HG02571 (cell line): ENCODE measurements at regions not wholly inside any gene's neighbourhood (a gene's known extent, or its start where the extent isn't known, plus 50 kb on each side); places are given as distances from the start of the nearest gene placed in this dataset.
A peak's percentile ranks its signal among the peaks of the same experiment; 100 is the strongest.

Experiments
- ATAC-seq: cut with Tn5 transposase; IDR thresholded peaks from one replicate; pipeline ENCODE4 v1.9.1; 2021; ENCODE audit warnings: mild to moderate bottlenecking, moderate library complexity; ENCODE audit not compliant: unreplicated experiment

DNA sequence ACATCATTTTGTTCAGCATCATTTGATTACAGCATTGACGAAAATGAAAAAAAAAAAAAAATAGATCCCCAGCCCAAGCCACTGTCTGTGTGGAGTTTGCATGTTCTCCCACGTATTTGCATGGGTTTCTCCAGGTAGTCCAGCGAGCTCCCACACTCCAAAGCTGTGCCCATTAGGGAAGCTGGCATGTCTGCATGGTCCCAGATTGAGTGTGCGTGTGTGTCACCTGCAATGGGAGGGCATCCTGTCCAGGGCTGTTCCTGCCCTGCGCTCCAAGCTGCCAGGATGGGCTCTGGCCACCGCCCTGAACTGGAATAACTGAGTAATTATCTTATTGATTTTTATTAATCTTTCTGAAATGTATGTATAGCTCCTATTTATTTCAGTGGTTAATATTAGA is 88.6 kb downstream of the KLF12 start:
- ATAC-seq = no peak

GRCh38 chr13:74043237-74043636 is 91.0 kb downstream of the KLF12 start:
- ATAC-seq = no peak

DNA sequence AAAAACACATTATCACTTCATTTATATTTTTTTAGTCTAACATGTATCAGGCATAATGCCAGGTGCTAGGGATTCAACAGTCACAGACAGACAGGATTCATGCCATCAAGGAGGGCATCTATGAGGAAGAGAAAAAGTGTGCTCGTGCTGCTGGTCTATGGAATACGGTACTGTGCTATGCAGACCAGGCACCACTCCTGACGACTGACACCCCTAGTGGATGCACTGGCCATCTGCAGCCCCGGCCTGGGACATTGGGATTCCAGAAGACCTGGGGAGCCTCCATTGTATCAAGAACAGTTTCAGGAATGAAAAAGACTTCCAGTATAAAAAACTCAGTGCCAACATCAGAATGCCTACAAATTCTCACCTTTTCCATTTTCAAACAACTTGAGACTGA is 94.0 kb downstream of the KLF12 start:
- ATAC-seq = peak; percentile 95

- ATAC-seq = no peak
Measured at GRCh38 chr13:74039667-74040066, 94.5 kb downstream of the KLF12 start.

DNA sequence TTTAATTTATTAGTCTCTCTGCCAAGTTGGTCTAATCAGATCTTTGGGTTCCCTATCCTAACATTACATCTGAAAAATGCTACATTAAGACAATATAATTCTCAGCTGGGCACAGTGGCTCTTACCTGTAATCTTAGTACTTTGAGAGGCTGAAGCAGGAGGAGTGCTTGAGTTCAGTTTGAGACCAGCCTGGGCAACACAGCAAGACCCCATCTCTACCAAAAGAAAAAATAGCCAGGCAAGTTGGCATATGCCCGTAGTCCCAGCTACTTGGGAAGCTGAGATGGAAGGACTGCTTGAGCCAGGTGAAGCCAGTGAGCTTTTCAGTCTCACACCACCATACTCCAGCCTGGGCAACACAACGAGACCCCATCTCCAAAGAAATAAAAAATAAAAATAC is 95.0 kb downstream of the KLF12 start:
- ATAC-seq = no peak

- ATAC-seq = no peak
Measured at GRCh38 chr13:74037762-74038161, 96.4 kb downstream of the KLF12 start.

- no peak for ATAC-seq
Measured at GRCh38 chr13:74036373-74036772, 97.8 kb downstream of the KLF12 start.

DNA sequence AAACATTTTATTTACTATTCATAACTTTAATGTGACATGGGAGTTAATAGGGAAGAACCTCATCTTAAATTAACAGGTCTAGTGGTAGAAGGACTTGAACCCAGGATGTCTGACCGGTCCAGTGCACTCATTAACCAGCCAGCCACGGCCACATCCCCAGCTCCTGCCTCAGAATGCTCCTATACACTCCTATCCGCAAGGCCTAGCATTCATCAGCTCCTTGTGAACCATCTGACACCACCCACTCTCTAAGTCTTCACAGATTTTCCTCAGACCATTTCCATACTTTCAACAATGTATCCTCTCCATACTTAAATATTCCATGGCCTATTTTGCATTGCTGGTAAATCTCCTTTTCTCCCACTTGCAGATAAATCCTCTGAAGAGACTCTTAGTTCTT is 98.3 kb downstream of the KLF12 start:
- no peak for ATAC-seq

DNA sequence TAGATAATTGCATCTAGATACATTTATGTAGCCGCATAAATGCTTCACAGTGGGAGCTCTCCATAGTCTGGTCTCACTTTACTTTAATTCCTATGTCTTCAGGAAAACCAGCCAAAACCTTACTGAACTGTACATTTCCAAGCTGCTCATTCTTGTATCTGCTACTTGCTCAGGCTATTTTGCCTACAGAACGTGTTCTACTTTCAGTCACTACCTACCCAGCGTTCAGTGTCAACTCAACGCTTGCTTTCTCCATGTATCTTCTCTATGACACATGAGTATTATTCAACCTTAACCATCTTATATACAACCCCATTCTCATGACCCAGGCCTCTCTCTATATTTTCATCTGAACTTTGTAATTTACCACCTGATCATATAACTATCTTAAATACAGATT is 101.9 kb downstream of the KLF12 start:
- no peak for ATAC-seq

GRCh38 chr13:74027161-74027779 is 106.9 kb downstream of the KLF12 start:
- ATAC-seq = peak; percentile 46

DNA sequence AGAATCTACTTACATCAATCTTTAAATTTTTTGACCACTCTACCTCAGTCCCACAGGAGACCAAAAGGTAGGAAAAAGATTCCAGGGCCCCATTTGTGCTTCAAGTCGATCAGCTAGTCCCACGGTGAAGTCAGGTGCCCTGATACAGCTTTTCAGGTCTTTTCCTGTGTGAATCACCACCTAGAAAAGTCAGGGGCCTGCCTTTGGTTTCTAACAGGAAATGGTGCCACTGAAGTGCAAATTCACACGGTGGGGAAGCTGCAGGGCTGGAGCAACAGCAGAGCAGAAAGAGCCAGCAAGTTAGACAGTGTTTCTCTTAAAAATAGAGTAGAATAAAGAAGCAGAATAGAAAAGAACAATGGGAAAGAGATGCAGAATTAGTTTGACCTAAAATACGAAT is 107.5 kb downstream of the KLF12 start:
- ATAC-seq = peak; percentile 95

- ATAC-seq = no peak
Measured at GRCh38 chr13:74025369-74025768, 108.8 kb downstream of the KLF12 start.

DNA sequence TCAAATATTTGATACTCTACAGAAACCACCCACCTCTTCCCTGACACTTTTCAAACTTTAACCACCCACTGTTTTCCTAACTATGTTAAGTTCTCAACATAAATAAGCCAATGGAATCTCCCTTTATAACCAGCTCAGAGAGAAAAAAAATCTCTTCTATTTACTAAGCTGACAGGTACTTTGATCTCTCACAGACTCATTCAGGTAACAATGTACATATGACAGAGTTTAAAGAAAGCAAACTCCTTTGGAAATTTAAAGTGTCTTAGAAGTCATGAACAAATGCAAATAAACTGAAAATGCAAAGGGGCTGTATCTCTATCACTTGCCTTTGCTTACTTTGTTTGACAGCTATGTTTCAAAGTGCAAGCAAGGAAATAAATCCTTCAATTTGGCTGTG is 109.3 kb downstream of the KLF12 start:
- no peak for ATAC-seq

- ATAC-seq = no peak
Measured at GRCh38 chr13:74024314-74024713, 109.9 kb downstream of the KLF12 start.

DNA sequence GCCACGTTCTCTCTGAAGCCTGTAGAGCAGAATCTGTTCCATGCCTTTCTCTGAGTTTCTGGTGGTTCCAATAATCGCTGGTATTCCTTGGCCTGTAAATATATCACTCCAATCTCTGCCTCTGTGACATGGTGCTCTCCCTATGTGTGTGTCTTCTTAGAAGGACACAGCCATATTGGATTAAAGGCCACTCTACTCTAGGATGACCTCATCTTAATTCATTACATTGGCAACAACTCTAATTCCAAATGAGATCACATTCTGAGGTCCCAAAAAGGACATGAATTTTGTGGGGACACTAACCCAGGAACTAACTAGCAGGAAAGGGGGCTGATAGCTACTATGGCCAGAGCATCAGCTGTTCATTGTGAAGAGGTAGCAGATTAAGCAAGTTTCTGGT is 110.7 kb downstream of the KLF12 start:
- no peak for ATAC-seq

- no peak for ATAC-seq
Measured at GRCh38 chr13:74021505-74021904, 112.7 kb downstream of the KLF12 start.

GRCh38 chr13:74018062-74018431 is 116.2 kb downstream of the KLF12 start:
- no peak for ATAC-seq

DNA sequence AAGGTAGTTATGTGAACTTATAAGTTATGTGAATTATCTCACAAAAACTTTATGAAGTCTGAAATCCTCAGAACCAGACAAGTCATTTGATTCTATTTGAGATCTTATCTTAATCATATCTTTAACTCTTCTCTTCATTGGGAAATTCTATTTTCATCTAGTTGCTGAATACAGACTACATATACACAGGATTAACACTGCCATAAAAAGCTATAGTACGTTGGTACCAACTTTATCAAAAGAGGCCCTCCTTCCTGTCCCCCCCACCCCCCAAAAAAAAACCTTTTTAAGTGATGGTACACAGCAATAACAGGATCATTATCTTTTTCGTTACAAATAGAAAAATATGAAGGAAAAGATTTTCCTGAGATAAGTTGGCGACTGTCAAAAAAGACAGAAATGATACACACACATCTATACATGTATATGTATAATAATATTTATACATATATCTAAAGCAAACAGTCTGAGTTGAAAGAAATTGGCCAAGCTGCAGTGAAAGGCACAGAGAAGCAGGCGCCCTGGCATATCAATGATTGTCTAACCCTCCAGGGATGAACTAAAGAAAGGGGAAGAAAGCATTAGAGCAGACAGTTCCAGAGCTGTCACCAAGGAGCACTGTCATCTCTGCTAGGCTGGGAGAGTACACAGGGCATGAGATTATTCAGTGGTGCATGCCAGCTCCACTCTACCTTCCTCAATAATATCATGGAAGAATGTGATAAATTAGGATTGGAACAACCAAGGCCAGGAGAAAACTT is 116.7 kb downstream of the KLF12 start:
- ATAC-seq = no peak

- ATAC-seq = no peak
Measured at GRCh38 chr13:74015137-74015536, 119.1 kb downstream of the KLF12 start.

DNA sequence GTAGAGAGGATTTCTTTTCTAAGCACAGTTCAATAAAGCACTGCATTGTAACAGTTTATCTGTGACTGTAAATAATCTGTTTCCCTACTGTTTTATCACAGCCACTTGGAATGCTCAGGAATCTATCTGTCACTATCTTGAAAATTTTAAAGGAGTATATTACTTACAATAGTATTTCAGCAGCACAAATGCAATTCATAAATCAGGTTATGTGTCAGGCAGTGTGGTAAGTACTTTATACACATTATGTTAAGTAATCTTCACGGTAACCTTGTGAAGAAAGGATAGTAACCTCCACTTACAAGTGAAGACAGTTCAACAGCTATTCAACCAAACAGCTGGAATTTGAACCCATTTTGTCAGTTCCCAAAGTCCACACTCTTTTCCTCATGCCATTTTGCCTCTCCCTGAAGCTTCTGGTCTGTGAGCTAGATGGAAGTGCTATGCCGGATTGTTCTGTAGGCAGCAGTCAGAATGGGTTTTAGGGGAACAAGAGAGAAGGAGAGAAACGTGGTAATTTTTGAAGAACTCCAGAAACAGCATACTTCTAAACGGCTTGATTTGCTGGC is 125.0 kb downstream of the KLF12 start:
- ATAC-seq = no peak

GRCh38 chr13:74006666-74007065 is 127.5 kb downstream of the KLF12 start:
- no peak for ATAC-seq

GRCh38 chr13:74005320-74006157 is 128.7 kb downstream of the KLF12 start:
- ATAC-seq = no peak
